Mesendoderm (in vitro differentiated cells): ENCODE measurements at regions not wholly inside any gene's neighbourhood (a gene's known extent, or its start where the extent isn't known, plus 50 kb on each side); places are given as distances from the start of the nearest gene placed in this dataset.

Experiments
- DNase-seq: peaks from one replicate; pipeline ENCODE4 v3.0.0; 2013
- H2AK5ac ChIP-seq: 2 replicates; pipeline ENCODE4 v1.6.1; 2013; ENCODE audit warnings: low read length, inconsistent platforms
- H2BK120ac ChIP-seq: 2 replicates; pipeline ENCODE4 v1.6.1; 2013; ENCODE audit warnings: low read depth, mild to moderate bottlenecking, low read length, moderate library complexity, mixed read lengths
- H2BK15ac ChIP-seq: replicated peaks from 2 replicates; pipeline ENCODE4 v1.6.1; 2013; ENCODE audit warnings: low read depth, mild to moderate bottlenecking, moderate library complexity
- H2BK5ac ChIP-seq: 2 replicates; pipeline ENCODE4 v1.6.1; 2013; ENCODE audit warnings: low read length, inconsistent platforms
- H3K18ac ChIP-seq: 2 replicates; pipeline ENCODE4 v1.6.1; 2013; ENCODE audit warnings: mild to moderate bottlenecking, low read length, mixed read lengths
- H3K23ac ChIP-seq: one replicate; pipeline ENCODE4 v1.6.1; 2013; ENCODE audit warnings: low read length
- H3K27ac ChIP-seq: 2 replicates; pipeline ENCODE4 v1.5.1; 2013; ENCODE audit warnings: low read depth, mild to moderate bottlenecking, inconsistent platforms, low read length, moderate library complexity
- H3K27me3 ChIP-seq: 2 replicates; pipeline ENCODE4 v1.6.1; 2013; ENCODE audit warnings: low read length, control low read depth, mild to moderate bottlenecking, inconsistent platforms; ENCODE audit not compliant: insufficient read depth, poor library complexity
- H3K36me3 ChIP-seq: 2 replicates; pipeline ENCODE4 v1.6.1; 2013; ENCODE audit warnings: low read length, inconsistent platforms; ENCODE audit not compliant: control insufficient read depth, insufficient read depth
- H3K4ac ChIP-seq: one replicate; pipeline ENCODE4 v1.6.1; 2013; ENCODE audit warnings: low read depth, mild to moderate bottlenecking, low read length, moderate library complexity
- H3K4me1 ChIP-seq: 2 replicates; pipeline ENCODE4 v1.6.1; 2013; ENCODE audit warnings: low read depth, low read length, inconsistent platforms; ENCODE audit not compliant: control insufficient read depth
- H3K4me2 ChIP-seq: 2 replicates; pipeline ENCODE4 v1.6.1; 2013; ENCODE audit warnings: low read length
- H3K4me3 ChIP-seq: 2 replicates; pipeline ENCODE4 v1.5.1; 2013; ENCODE audit warnings: mild to moderate bottlenecking, low read length
- H3K56ac ChIP-seq: one replicate; pipeline ENCODE4 v1.6.1; 2013; ENCODE audit warnings: low read length
- H3K79me1 ChIP-seq: 2 replicates; pipeline ENCODE4 v1.6.1; 2013; ENCODE audit warnings: low read length, inconsistent platforms
- H3K79me2 ChIP-seq: 2 replicates; pipeline ENCODE4 v1.6.1; 2013; ENCODE audit warnings: mild to moderate bottlenecking, low read length; ENCODE audit not compliant: control insufficient read depth, insufficient read depth
- H3K9ac ChIP-seq: 2 replicates; pipeline ENCODE4 v1.6.1; 2013; ENCODE audit warnings: low read length, inconsistent platforms
- H4K5ac ChIP-seq: one replicate; pipeline ENCODE4 v1.6.1; 2013; ENCODE audit warnings: low read length
- H4K8ac ChIP-seq: one replicate; pipeline ENCODE4 v1.6.1; 2013; ENCODE audit warnings: low read depth, mild to moderate bottlenecking, control low read depth, low read length, moderate library complexity
- WGBS: extraction: QIAGEN DNeasy Blood & Tissue Kit; methylation state at CpG from one replicate; pipeline ENCODE4 v1.1.7; 2013; ENCODE audit warnings: low lambda C conversion rate, missing lambda C conversion rate; ENCODE audit not compliant: insufficient coverage; ENCODE audit errors: extremely low coverage; 5-methylcytosine and 5-hydroxymethylcytosine counted together

DNA sequence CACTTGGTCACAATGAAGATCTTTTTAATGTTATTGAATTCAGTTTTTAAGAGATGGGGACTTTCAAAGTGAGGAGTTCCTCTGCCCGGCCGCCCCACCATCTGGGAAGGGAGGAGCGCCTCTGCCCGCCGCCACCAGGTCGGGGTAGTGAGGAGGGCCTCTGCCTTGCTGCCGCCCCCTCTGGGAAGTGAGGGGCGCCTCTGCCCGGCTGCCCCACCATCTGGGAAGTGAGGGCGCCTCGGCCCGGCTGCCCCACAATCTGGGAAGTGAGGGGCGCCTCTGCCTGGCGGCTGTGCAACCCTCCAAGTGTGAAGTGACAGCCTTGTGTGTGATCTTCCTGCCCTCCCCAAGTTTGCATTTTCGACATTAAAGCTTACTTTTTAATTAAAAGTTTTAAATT is 899.3 kb downstream of the TRIB2 start:
- Histone ChIP-seq H4K5ac (no peak overlapping the region), H3K79me2 (no peaks in the 10 kb centered on the region), H2BK120ac (no peak overlapping the region), H3K4me1 (no peaks in the 10 kb centered on the region), H3K4me2 (no peak overlapping the region), H3K27ac (no peak overlapping the region), H3K18ac (no peak overlapping the region), H3K4ac (no peak overlapping the region), H2AK5ac (no peak overlapping the region), H2BK15ac (no peak overlapping the region), H3K9ac (no peak overlapping the region), H3K36me3 (no peaks in the 10 kb centered on the region), H3K56ac (no peak overlapping the region), H3K23ac (no peak overlapping the region), H2BK5ac (no peak overlapping the region), H3K4me3 (no peak overlapping the region), H3K27me3 (no peaks in the 10 kb centered on the region), H4K8ac (no peak overlapping the region), H3K79me1 (no peaks in the 10 kb centered on the region)
- DNase-seq, result no peak
- no CpG with 5 or more reads among the region's 15 CpGs for WGBS

- no peak overlapping the region for H3K23ac ChIP-seq
- no peak overlapping the region for H2BK5ac ChIP-seq
- no peaks in the 10 kb centered on the region for H3K4me1 ChIP-seq
- H2AK5ac ChIP-seq, result no peak overlapping the region
- no peak overlapping the region for H4K5ac ChIP-seq
- H3K27ac ChIP-seq, result no peak overlapping the region
- H3K4me3 ChIP-seq, result no peak overlapping the region
- WGBS, result no CpG with 5 or more reads among the region's 5 CpGs
- H3K18ac ChIP-seq, result no peak overlapping the region
- H3K27me3 ChIP-seq, result no peaks in the 10 kb centered on the region
- no peak overlapping the region for H3K4ac ChIP-seq
- no peak for DNase-seq
- H3K4me2 ChIP-seq, result no peak overlapping the region
- no peaks in the 10 kb centered on the region for H3K79me1 ChIP-seq
- H2BK15ac ChIP-seq, result no peak overlapping the region
- no peaks in the 10 kb centered on the region for H3K36me3 ChIP-seq
- H2BK120ac ChIP-seq, result no peak overlapping the region
- no peak overlapping the region for H3K9ac ChIP-seq
- H3K79me2 ChIP-seq, result no peaks in the 10 kb centered on the region
- H4K8ac ChIP-seq, result no peak overlapping the region
- H3K56ac ChIP-seq, result no peak overlapping the region
These were observed 899.9 kb downstream of the TRIB2 start for GRCh38 chr2:13616616-13617015.

- H3K4me3 ChIP-seq, result no peak overlapping the region
- no peak overlapping the region for H4K8ac ChIP-seq
- H4K5ac ChIP-seq, result no peak overlapping the region
- H3K4ac ChIP-seq, result no peak overlapping the region
- H3K23ac ChIP-seq, result no peak overlapping the region
- WGBS, result no CpG with 5 or more reads among the region's 1 CpG
- H3K4me2 ChIP-seq, result no peak overlapping the region
- H3K27ac ChIP-seq, result no peak overlapping the region
- H2AK5ac ChIP-seq, result no peak overlapping the region
- no peaks in the 10 kb centered on the region for H3K27me3 ChIP-seq
- no peak overlapping the region for H3K9ac ChIP-seq
- no peak overlapping the region for H2BK5ac ChIP-seq
- no peak overlapping the region for H3K18ac ChIP-seq
- no peaks in the 10 kb centered on the region for H3K79me1 ChIP-seq
- DNase-seq, result no peak
- no peaks in the 10 kb centered on the region for H3K36me3 ChIP-seq
- H3K4me1 ChIP-seq, result no peaks in the 10 kb centered on the region
- H3K56ac ChIP-seq, result no peak overlapping the region
- no peak overlapping the region for H2BK120ac ChIP-seq
- no peaks in the 10 kb centered on the region for H3K79me2 ChIP-seq
- no peak overlapping the region for H2BK15ac ChIP-seq
These were observed 911.4 kb downstream of the TRIB2 start for GRCh38 chr2:13628122-13628521.

GRCh38 chr2:13638181-13638580 is 921.4 kb downstream of the TRIB2 start:
- Histone ChIP-seq H2BK5ac (no peak overlapping the region), H4K5ac (no peak overlapping the region), H2BK120ac (no peak overlapping the region), H3K4me2 (no peak overlapping the region), H3K79me1 (no peaks in the 10 kb centered on the region), H4K8ac (no peak overlapping the region), H3K27ac (no peak overlapping the region), H3K79me2 (no peaks in the 10 kb centered on the region), H3K27me3 (no peaks in the 10 kb centered on the region), H3K36me3 (no peaks in the 10 kb centered on the region), H3K23ac (no peak overlapping the region), H2BK15ac (no peak overlapping the region), H3K56ac (no peak overlapping the region), H3K18ac (no peak overlapping the region), H2AK5ac (no peak overlapping the region), H3K4ac (no peak overlapping the region), H3K9ac (no peak overlapping the region), H3K4me1 (no peaks in the 10 kb centered on the region), H3K4me3 (no peak overlapping the region)
- DNase-seq, result no peak
- no CpG with 5 or more reads among the region's 2 CpGs for WGBS

GRCh38 chr2:13649918-13650317 is 933.2 kb downstream of the TRIB2 start:
- H3K23ac ChIP-seq, result no peak overlapping the region
- no peak overlapping the region for H3K4me3 ChIP-seq
- H3K27ac ChIP-seq, result no peak overlapping the region
- DNase-seq, result no peak
- H2BK120ac ChIP-seq, result no peak overlapping the region
- no peak overlapping the region for H2BK15ac ChIP-seq
- no peaks in the 10 kb centered on the region for H3K79me1 ChIP-seq
- no peaks in the 10 kb centered on the region for H3K4me1 ChIP-seq
- H4K5ac ChIP-seq, result no peak overlapping the region
- H3K56ac ChIP-seq, result no peak overlapping the region
- H3K4me2 ChIP-seq, result no peak overlapping the region
- no peaks in the 10 kb centered on the region for H3K79me2 ChIP-seq
- no peak overlapping the region for H3K18ac ChIP-seq
- H3K9ac ChIP-seq, result no peak overlapping the region
- no CpG with 5 or more reads among the region's 1 CpG for WGBS
- no peak overlapping the region for H3K4ac ChIP-seq
- no peak overlapping the region for H2BK5ac ChIP-seq
- H3K27me3 ChIP-seq, result no peaks in the 10 kb centered on the region
- H3K36me3 ChIP-seq, result no peaks in the 10 kb centered on the region
- H4K8ac ChIP-seq, result no peak overlapping the region
- H2AK5ac ChIP-seq, result no peak overlapping the region

DNA sequence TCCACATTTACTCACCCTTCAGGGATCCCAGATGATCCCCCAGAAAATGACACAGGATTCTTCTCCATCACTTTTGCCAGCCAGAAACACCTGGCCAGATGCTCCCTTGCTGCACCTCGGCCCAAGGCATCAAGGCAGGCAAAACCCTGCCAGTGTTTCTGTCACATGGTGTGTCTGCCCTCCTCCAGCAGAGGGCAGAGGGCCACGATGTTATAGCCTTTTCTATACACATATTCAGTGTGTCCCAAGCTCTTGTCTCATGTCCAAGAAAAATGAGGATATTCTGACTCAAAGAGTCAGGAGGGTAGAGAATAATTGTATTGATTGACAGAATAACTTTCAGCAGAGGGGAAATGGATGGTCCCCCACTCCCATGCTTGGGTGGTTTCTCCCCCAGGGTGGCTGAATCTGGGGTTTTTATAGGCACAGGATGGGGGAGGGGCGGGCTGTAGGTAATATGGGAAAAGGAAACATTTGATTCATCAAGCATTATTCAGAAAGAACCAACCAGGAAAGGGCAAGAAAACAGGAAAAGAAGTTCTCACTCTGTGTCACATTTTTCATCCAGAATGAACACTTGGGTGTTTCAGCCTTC is 933.9 kb downstream of the TRIB2 start:
- no peak overlapping the region for H2BK5ac ChIP-seq
- H3K18ac ChIP-seq, result no peak overlapping the region
- no peaks in the 10 kb centered on the region for H3K79me1 ChIP-seq
- no peak overlapping the region for H3K4me2 ChIP-seq
- no CpG with 5 or more reads among the region's 3 CpGs for WGBS
- peak; percentile 44 for DNase-seq
- no peak overlapping the region for H3K9ac ChIP-seq
- no peaks in the 10 kb centered on the region for H3K4me1 ChIP-seq
- H4K8ac ChIP-seq, result no peak overlapping the region
- H3K4ac ChIP-seq, result no peak overlapping the region
- no peak overlapping the region for H3K56ac ChIP-seq
- H3K27ac ChIP-seq, result no peak overlapping the region
- H3K79me2 ChIP-seq, result no peaks in the 10 kb centered on the region
- no peak overlapping the region for H3K23ac ChIP-seq
- no peak overlapping the region for H3K4me3 ChIP-seq
- no peaks in the 10 kb centered on the region for H3K27me3 ChIP-seq
- H2BK15ac ChIP-seq, result no peak overlapping the region
- H2BK120ac ChIP-seq, result no peak overlapping the region
- no peak overlapping the region for H2AK5ac ChIP-seq
- H4K5ac ChIP-seq, result no peak overlapping the region
- H3K36me3 ChIP-seq, result no peaks in the 10 kb centered on the region
